Keratinocyte (primary cell): ENCODE measurements at regions not wholly inside any gene's neighbourhood (a gene's known extent, or its start where the extent isn't known, plus 50 kb on each side); places are given as distances from the start of the nearest gene placed in this dataset.

Experiments
- CTCF ChIP-seq, 3 experiments: IDR thresholded peaks in 1 of 3; conservative IDR thresholded peaks in 1 of 3; optimal IDR thresholded peaks in 1 of 3; 2 replicates in 2 of 3; 3 replicates in 1 of 3; pipeline versions ENCODE3 to v1.5.1; 2011; ENCODE audit warnings: low read length in 3 of 3, mild to moderate bottlenecking in 3 of 3, moderate library complexity in 2 of 3, control low read depth in 1 of 3, inconsistent platforms in 1 of 3; ENCODE audit not compliant: insufficient read depth in 2 of 3; ENCODE audit errors: extremely low read depth in 1 of 3
- EZH2 ChIP-seq: IDR thresholded peaks from one replicate; pipeline ENCODE4 v1.6.1; 2012; ENCODE audit warnings: inconsistent platforms, mild to moderate bottlenecking, low read length, moderate library complexity

DNA sequence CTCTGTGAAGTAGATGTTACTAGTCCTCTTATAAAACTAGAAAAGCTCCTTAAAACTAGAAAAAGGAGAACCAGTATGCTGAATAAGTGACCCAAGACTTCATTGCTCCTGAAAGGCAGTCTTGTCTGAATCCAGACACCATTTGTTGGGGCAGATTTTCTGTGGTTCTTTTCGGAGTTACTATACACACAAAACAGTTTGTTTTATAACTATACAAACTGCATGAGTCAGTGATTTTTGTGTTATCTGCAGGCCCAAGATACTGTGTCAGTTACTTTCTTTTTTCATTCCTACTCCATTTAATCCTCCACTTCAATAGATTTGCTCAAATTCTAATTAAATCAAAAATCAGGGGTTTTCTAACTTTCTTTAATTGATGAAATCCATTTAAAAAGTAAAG, 244.6 kb downstream of the ARPP21 start:
- TF ChIP-seq CTCF (optimal IDR thresholded peaks at IDR 0.05 in 1 of 3, IDR thresholded peaks at IDR 0.05 in 1 of 3, conservative IDR thresholded peaks at IDR 0.05 in 1 of 3; ENCODE audit: extremely low read depth in 1 of 3, insufficient read depth in 2 of 3, low read length in 3 of 3), result no peak
- TF ChIP-seq EZH2, result no peak
